HG03280 (cell line): ENCODE measurements at regions not wholly inside any gene's neighbourhood (a gene's known extent, or its start where the extent isn't known, plus 50 kb on each side); places are given as distances from the start of the nearest gene placed in this dataset.
"Not testable (repeated sequence)": the region's sequence is repeated elsewhere in the genome, so short reads cannot be mapped to it uniquely, and the experiment has no call there.

Experiments used
- ATAC-seq: cut with Tn5 transposase; IDR thresholded peaks from one replicate; pipeline ENCODE4 v1.9.1; 2021; ENCODE audit warnings: mild to moderate bottlenecking, moderate library complexity; ENCODE audit not compliant: unreplicated experiment

- ATAC-seq: no peak
Measured at GRCh38 chr7:113331155-113331898, 213.0 kb upstream of the SMIM30 start.

GRCh38 chr7:113321201-113321600 lies 202.8 kb upstream of the SMIM30 start:
- ATAC-seq: no peak

- ATAC-seq: no peak
Measured at GRCh38 chr7:113320419-113320818, 202.1 kb upstream of the SMIM30 start.

- no peak for ATAC-seq
Measured at GRCh38 chr7:113314594-113314993, 196.2 kb upstream of the SMIM30 start.

GRCh38 chr7:113308399-113308798 lies 190.0 kb upstream of the SMIM30 start:
- no peak for ATAC-seq

- no peak for ATAC-seq
Measured at GRCh38 chr7:113307147-113307546, 188.8 kb upstream of the SMIM30 start.

GRCh38 chr7:113306302-113306701 lies 187.9 kb upstream of the SMIM30 start:
- no peak for ATAC-seq

- no peak for ATAC-seq
Measured at GRCh38 chr7:113304104-113304503, 185.8 kb upstream of the SMIM30 start.

GRCh38 chr7:113303388-113303787 lies 185.0 kb upstream of the SMIM30 start:
- not testable (repeated sequence) for ATAC-seq

GRCh38 chr7:113301983-113302382 lies 183.6 kb upstream of the SMIM30 start:
- ATAC-seq: no peak

- no peak for ATAC-seq
Measured at GRCh38 chr7:113301141-113301540, 182.8 kb upstream of the SMIM30 start.

- no peak for ATAC-seq
Measured at GRCh38 chr7:113299748-113300147, 181.4 kb upstream of the SMIM30 start.

GRCh38 chr7:113298501-113298900 lies 180.1 kb upstream of the SMIM30 start:
- no peak for ATAC-seq

GRCh38 chr7:113294750-113295149 lies 176.4 kb upstream of the SMIM30 start:
- ATAC-seq: no peak

- ATAC-seq: no peak
Measured at GRCh38 chr7:113292105-113292504, 173.8 kb upstream of the SMIM30 start.

GRCh38 chr7:113291058-113291457 lies 172.7 kb upstream of the SMIM30 start:
- ATAC-seq: no peak

- peak; percentile 54 for ATAC-seq
Measured at GRCh38 chr7:113289140-113289740, 170.9 kb upstream of the SMIM30 start.

- ATAC-seq: no peak
Measured at GRCh38 chr7:113285411-113285810, 167.1 kb upstream of the SMIM30 start.

GRCh38 chr7:113283861-113284260 lies 165.5 kb upstream of the SMIM30 start:
- ATAC-seq: no peak

GRCh38 chr7:113282875-113283274 lies 164.5 kb upstream of the SMIM30 start:
- ATAC-seq: no peak

- ATAC-seq: no peak
Measured at GRCh38 chr7:113281223-113281622, 162.9 kb upstream of the SMIM30 start.

GRCh38 chr7:113279256-113279655 lies 160.9 kb upstream of the SMIM30 start:
- ATAC-seq: no peak

- ATAC-seq: no peak
Measured at GRCh38 chr7:113270790-113271189, 152.4 kb upstream of the SMIM30 start.
